ENCODE measurements at regions not wholly inside any gene's neighbourhood (a gene's known extent, or its start where the extent isn't known, plus 50 kb on each side); places are given as distances from the start of the nearest gene placed in this dataset.

DNA sequence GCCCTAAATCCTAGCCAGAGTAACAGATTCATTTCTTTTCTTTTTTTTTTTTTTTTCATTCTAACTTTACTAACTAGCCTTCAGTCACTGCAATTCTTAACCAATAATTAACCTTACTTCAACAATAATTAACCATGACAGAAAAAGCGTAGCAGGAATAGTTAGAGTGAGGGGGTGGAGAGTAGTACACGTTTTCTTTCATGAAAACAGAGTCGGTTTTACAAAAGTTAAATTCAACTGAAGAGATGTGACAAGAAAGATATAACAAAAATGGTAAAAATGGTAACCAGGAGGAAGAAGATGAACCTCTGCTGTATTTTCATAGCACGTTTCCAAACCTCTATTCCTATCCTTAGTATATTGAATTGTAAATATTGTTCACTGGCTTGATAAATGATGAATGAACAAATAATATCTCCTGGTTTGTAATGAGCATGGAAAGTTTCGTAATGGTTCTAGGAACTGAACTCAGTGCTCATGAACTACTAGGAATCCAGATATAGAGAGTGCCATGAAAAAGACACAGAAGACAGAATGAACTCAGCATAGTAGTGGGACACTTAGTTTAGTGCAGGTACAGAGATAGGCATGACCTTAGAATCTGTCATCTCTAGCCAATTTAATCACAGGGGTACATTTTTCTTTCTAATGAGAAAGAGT is 116.5 kb upstream of the ANO5 start:
- TF ChIP-seq SYNCRIP (IDR thresholded peaks at IDR 0.05; ENCODE audit: insufficient read depth, low read depth, low read length) = no peak
- TF ChIP-seq ZNF3 (CRISPR knock-in tag; IDR thresholded peaks at IDR 0.05) = no peak
- TF ChIP-seq, protein P1, sequence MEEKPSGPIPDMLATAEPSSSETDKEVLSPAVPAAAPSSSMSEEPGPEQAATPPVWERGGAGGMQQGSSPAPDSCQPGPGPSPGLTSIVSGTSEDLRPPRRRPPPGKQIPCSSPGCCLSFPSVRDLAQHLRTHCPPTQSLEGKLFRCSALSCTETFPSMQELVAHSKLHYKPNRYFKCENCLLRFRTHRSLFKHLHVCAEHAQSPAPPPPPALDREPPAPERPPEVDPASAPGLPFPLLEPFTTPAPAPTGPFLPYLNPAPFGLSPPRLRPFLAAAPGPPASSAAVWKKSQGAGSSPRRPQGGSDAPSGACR (CRISPR knock-in tag; IDR thresholded peaks at IDR 0.05) = no peak
- TF ChIP-seq PBX3 (CRISPR knock-in tag; IDR thresholded peaks at IDR 0.05; ENCODE audit: borderline replicate concordance) = no peak
- no peak for TF ChIP-seq MAZ (IDR thresholded peaks at IDR 0.05; ENCODE audit: borderline replicate concordance, low read depth, low read length)
- no peak for TF ChIP-seq MAZ (CRISPR knock-in tag; IDR thresholded peaks at IDR 0.05; ENCODE audit: low read depth)
- TF ChIP-seq TRIM24 (CRISPR knock-in tag; IDR thresholded peaks at IDR 0.05) = no peak
- TF ChIP-seq ZNF546 (CRISPR knock-in tag; conservative IDR thresholded peaks at IDR 0.05) = no peak
- TF ChIP-seq ZNF879 (CRISPR knock-in tag; IDR thresholded peaks at IDR 0.05) = no peak
- FAIRE-seq = no peak
- 1% methylated on average over 5 of the region's 5 CpGs for WGBS (ENCODE audit: low lambda C conversion rate)

More for the DNA sequence above, 116.5 kb upstream of the ANO5 start:
- Histone ChIP-seq H3K4me3 (replicated peaks in 1 of 3; ENCODE audit: insufficient read depth in 1 of 3, low read depth in 2 of 3, low read length in 3 of 3) (no peak overlapping the region), H3K79me2 (ENCODE audit: insufficient read depth, low read length) (no peaks in the 10 kb centered on the region), H3K27ac (ENCODE audit: extremely low read length, insufficient read depth, low read length) (no peak overlapping the region), H3K9me3 (ENCODE audit: low read length) (peaks cover 13% of the 10 kb centered on the region; the same call in 1 of the 2 replicates), H3K4me2 (ENCODE audit: low read depth, low read length) (no peak overlapping the region), H3K4me1 (ENCODE audit: insufficient read depth, low read length) (no peaks in the 10 kb centered on the region), H3K27me3 (ENCODE audit: control insufficient read depth in 1 of 2, insufficient read depth in 2 of 2, low read length in 2 of 2) (no peaks in the 10 kb centered on the region), H3K36me3 (replicated peaks in 1 of 2; ENCODE audit: control insufficient read depth in 1 of 2, insufficient read depth in 2 of 2, low read length in 2 of 2) (no peaks in the 10 kb centered on the region), H3K9ac (ENCODE audit: insufficient read depth, low read depth, low read length) (no peak overlapping the region), H4K20me1 (ENCODE audit: insufficient read depth, low read length) (no peaks in the 10 kb centered on the region), H2AFZ (ENCODE audit: low read length) (no peak overlapping the region)
- in situ Hi-C loops (cut with HindIII; ENCODE audit: extremely low pct_ligation_motif_present, low pct_unique_long_range_greater_than_20kb) (no loop called here), intact Hi-C loops (cut with micrococcal nuclease; ENCODE audit: unreplicated experiment) (no loop called here)
- no TSS peak for BruUV-seq (replicated peaks)
- ATAC-seq (no peak), DNase-seq (ENCODE audit: low spot score) (no peak)
- ChIA-PET CTCF (ENCODE audit: low intra/inter-chr PET ratio, low total read pairs) (no interaction called here), POLR2A (no interaction called here)
